Smooth muscle cell (in vitro differentiated cells): ENCODE measurements at regions not wholly inside any gene's neighbourhood (a gene's known extent, or its start where the extent isn't known, plus 50 kb on each side); places are given as distances from the start of the nearest gene placed in this dataset.

Experiments used
- DNase-seq: peaks from one replicate; lab custom pipeline; 2025; ENCODE audit not compliant: unreplicated experiment; lab: John Stamatoyannopoulos, UW
- H2AFZ ChIP-seq: fragments of 200-600 bp; sonication (generic); 2 replicates; pipeline ENCODE4 v1.6.0; 2016; ENCODE audit warnings: antibody characterized with exemption, low read depth, mild to moderate bottlenecking
- H3F3A ChIP-seq: fragments of 200-600 bp; sonication (generic); 2 replicates; pipeline ENCODE4 v1.6.0; 2017; ENCODE audit warnings: antibody characterized with exemption, low read depth
- H3K27ac ChIP-seq: fragments of 200-600 bp; sonication (generic); 2 replicates; pipeline ENCODE4 v1.5.1; 2016; ENCODE audit warnings: low read depth, mild to moderate bottlenecking
- H3K27me3 ChIP-seq: fragments of 200-600 bp; sonication (generic); 2 replicates; pipeline ENCODE4 v1.6.1; 2016; ENCODE audit warnings: low read depth, mild to moderate bottlenecking
- H3K36me3 ChIP-seq: fragments of 200-600 bp; sonication (generic); 2 replicates; pipeline ENCODE4 v1.5.1; 2016; ENCODE audit warnings: low read depth
- H3K4me1 ChIP-seq: fragments of 200-600 bp; sonication (generic); 2 replicates; pipeline ENCODE4 v1.5.1; 2016; ENCODE audit warnings: low read depth
- H3K4me2 ChIP-seq: fragments of 200-600 bp; sonication (generic); 2 replicates; pipeline ENCODE4 v1.6.0; 2016; ENCODE audit warnings: mild to moderate bottlenecking
- H3K4me3 ChIP-seq: fragments of 200-600 bp; sonication (generic); 2 replicates; pipeline ENCODE4 v1.5.1; 2016; ENCODE audit warnings: mild to moderate bottlenecking
- H3K79me2 ChIP-seq: fragments of 200-600 bp; sonication (generic); 2 replicates; pipeline ENCODE4 v1.6.0; 2016; ENCODE audit warnings: low read depth, mild to moderate bottlenecking
- H3K9ac ChIP-seq: fragments of 200-600 bp; sonication (generic); 2 replicates; pipeline ENCODE4 v1.6.0; 2016; ENCODE audit warnings: low read depth
- H3K9me3 ChIP-seq: fragments of 200-600 bp; sonication (generic); replicated peaks from 2 replicates; pipeline ENCODE4 v1.5.1; 2016; ENCODE audit warnings: low read depth
- H4K20me1 ChIP-seq: fragments of 200-600 bp; sonication (generic); 2 replicates; pipeline ENCODE4 v1.6.0; 2016; ENCODE audit warnings: low read depth
- CTCF ChIP-seq: fragments of 200-600 bp; sonication (generic); IDR thresholded peaks from 2 replicates; pipeline ENCODE4 v1.5.1; 2017; ENCODE audit warnings: borderline replicate concordance, mild to moderate bottlenecking, antibody characterized with exemption; ENCODE audit not compliant: insufficient read depth, poor library complexity, severe bottlenecking
- WGBS: methylation state at CpG from one replicate; pipeline ENCODE4 v1.1.7; 2016; ENCODE audit warnings: low lambda C conversion rate; 5-methylcytosine and 5-hydroxymethylcytosine counted together

- no peaks in the 10 kb centered on the region for H3K4me1 ChIP-seq
- H3K4me2 ChIP-seq, result no peak overlapping the region
- no peak overlapping the region for H3K4me3 ChIP-seq
- no peak for TF ChIP-seq CTCF
- peaks cover 7% of the 10 kb centered on the region for H3K27me3 ChIP-seq
- H4K20me1 ChIP-seq, result no peaks in the 10 kb centered on the region
- no peaks in the 10 kb centered on the region for H3K36me3 ChIP-seq
- no peak overlapping the region for H3K9ac ChIP-seq
- no peak overlapping the region for H3K27ac ChIP-seq
- H3K79me2 ChIP-seq, result no peaks in the 10 kb centered on the region
- WGBS, result 85% methylated on average over 1 of the region's 1 CpG
- H3F3A ChIP-seq, result no peaks in the 10 kb centered on the region
- H2AFZ ChIP-seq, result no peak overlapping the region
- H3K9me3 ChIP-seq, result no peaks in the 10 kb centered on the region
- no peak for DNase-seq
Measured at GRCh38 chr2:192558637-192559036, 363.9 kb upstream of the TMEFF2 start.

GRCh38 chr2:192555740-192556139 lies 361.0 kb upstream of the TMEFF2 start:
- Histone ChIP-seq H4K20me1 (no peaks in the 10 kb centered on the region), H3K79me2 (no peaks in the 10 kb centered on the region), H3F3A (no peaks in the 10 kb centered on the region), H3K4me2 (no peak overlapping the region), H3K4me1 (no peaks in the 10 kb centered on the region), H3K9ac (no peak overlapping the region), H3K4me3 (no peak overlapping the region), H3K27ac (no peak overlapping the region), H3K36me3 (no peaks in the 10 kb centered on the region), H3K27me3 (peaks cover 7% of the 10 kb centered on the region), H2AFZ (no peak overlapping the region), H3K9me3 (no peaks in the 10 kb centered on the region)
- 92% methylated on average over 3 of the region's 3 CpGs for WGBS
- no peak for TF ChIP-seq CTCF
- DNase-seq, result no peak

GRCh38 chr2:192551760-192552159 lies 357.0 kb upstream of the TMEFF2 start:
- no peaks in the 10 kb centered on the region for H3F3A ChIP-seq
- no peak overlapping the region for H3K4me2 ChIP-seq
- H2AFZ ChIP-seq, result no peak overlapping the region
- no peaks in the 10 kb centered on the region for H3K36me3 ChIP-seq
- H3K79me2 ChIP-seq, result no peaks in the 10 kb centered on the region
- H3K9ac ChIP-seq, result no peak overlapping the region
- no peak for TF ChIP-seq CTCF
- H3K27me3 ChIP-seq, result peaks cover 7% of the 10 kb centered on the region
- no peak overlapping the region for H3K4me3 ChIP-seq
- H3K9me3 ChIP-seq, result no peaks in the 10 kb centered on the region
- no peaks in the 10 kb centered on the region for H3K4me1 ChIP-seq
- no peaks in the 10 kb centered on the region for H4K20me1 ChIP-seq
- no peak overlapping the region for H3K27ac ChIP-seq
- WGBS, result 83% methylated on average over 3 of the region's 3 CpGs
- DNase-seq, result no peak

GRCh38 chr2:192546565-192546964 lies 351.8 kb upstream of the TMEFF2 start:
- Histone ChIP-seq H3K4me2 (no peak overlapping the region), H3K27me3 (peaks cover 4% of the 10 kb centered on the region), H3K4me1 (peaks cover 22% of the 10 kb centered on the region), H3K9ac (no peak overlapping the region), H4K20me1 (no peaks in the 10 kb centered on the region), H3K36me3 (no peaks in the 10 kb centered on the region), H3K4me3 (no peak overlapping the region), H3F3A (no peaks in the 10 kb centered on the region), H2AFZ (no peak overlapping the region), H3K9me3 (no peaks in the 10 kb centered on the region), H3K79me2 (no peaks in the 10 kb centered on the region), H3K27ac (no peak overlapping the region)
- no peak for DNase-seq
- no peak for TF ChIP-seq CTCF
- 89% methylated on average over 3 of the region's 3 CpGs for WGBS
